ENCODE measurements at regions not wholly inside any gene's neighbourhood (a gene's known extent, or its start where the extent isn't known, plus 50 kb on each side); places are given as distances from the start of the nearest gene placed in this dataset.

DNA sequence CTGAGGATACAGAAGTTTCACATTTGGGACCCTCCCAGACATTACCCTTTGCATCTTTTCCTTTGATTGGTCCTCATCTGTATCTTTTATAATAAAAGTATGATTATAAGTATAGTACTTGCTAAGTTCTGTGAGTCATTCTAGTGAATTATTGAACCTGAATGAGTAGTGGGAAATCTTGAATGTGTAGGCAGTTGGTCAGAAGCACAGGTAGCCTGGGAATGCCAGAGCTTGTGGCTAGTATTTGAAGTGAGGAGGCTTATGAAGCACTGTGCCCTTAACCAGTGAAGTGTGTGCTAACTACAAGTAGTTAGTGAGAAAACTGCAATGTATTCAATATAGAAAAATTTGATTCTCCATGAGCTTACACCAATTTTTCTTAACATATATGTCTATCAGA is 257.6 kb downstream of the GRB14 start:
- Histone ChIP-seq H3K79me2 (ENCODE audit: low read depth) (no peaks in the 10 kb centered on the region), H3K9me3 (ENCODE audit: low read depth) (no peaks in the 10 kb centered on the region), H3K27ac (no peak overlapping the region), H3F3A (ENCODE audit: low read depth) (no peaks in the 10 kb centered on the region), H3K4me1 (peaks cover 3% of the 10 kb centered on the region), H3K27me3 (no peaks in the 10 kb centered on the region), H3K4me2 (no peak overlapping the region), H2AFZ (replicated peaks) (no peak overlapping the region), H3K4me3 (no peak overlapping the region), H4K20me1 (ENCODE audit: low read depth) (no peaks in the 10 kb centered on the region), H3K36me3 (no peaks in the 10 kb centered on the region), H3K9ac (no peak overlapping the region)
- TF ChIP-seq, protein P1, sequence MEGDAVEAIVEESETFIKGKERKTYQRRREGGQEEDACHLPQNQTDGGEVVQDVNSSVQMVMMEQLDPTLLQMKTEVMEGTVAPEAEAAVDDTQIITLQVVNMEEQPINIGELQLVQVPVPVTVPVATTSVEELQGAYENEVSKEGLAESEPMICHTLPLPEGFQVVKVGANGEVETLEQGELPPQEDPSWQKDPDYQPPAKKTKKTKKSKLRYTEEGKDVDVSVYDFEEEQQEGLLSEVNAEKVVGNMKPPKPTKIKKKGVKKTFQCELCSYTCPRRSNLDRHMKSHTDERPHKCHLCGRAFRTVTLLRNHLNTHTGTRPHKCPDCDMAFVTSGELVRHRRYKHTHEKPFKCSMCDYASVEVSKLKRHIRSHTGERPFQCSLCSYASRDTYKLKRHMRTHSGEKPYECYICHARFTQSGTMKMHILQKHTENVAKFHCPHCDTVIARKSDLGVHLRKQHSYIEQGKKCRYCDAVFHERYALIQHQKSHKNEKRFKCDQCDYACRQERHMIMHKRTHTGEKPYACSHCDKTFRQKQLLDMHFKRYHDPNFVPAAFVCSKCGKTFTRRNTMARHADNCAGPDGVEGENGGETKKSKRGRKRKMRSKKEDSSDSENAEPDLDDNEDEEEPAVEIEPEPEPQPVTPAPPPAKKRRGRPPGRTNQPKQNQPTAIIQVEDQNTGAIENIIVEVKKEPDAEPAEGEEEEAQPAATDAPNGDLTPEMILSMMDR (IDR thresholded peaks at IDR 0.05) = no peak
- no peak for TF ChIP-seq EZH2phosphoT487 (IDR thresholded peaks at IDR 0.05)
- no peak for TF ChIP-seq EZH2 (IDR thresholded peaks at IDR 0.05)
- Mint-ChIP-seq H3K4me1 (no peaks in the 10 kb centered on the region), H3K36me3 (no peaks in the 10 kb centered on the region), H3K27me3 (ENCODE audit: insufficient read depth, low read depth) (no peaks in the 10 kb centered on the region), H3K27ac (no peak overlapping the region), H3K9me3 (no peaks in the 10 kb centered on the region), H3K4me3 (no peak overlapping the region)
- no peak for DNase-seq (ENCODE audit: low spot score)

DNA sequence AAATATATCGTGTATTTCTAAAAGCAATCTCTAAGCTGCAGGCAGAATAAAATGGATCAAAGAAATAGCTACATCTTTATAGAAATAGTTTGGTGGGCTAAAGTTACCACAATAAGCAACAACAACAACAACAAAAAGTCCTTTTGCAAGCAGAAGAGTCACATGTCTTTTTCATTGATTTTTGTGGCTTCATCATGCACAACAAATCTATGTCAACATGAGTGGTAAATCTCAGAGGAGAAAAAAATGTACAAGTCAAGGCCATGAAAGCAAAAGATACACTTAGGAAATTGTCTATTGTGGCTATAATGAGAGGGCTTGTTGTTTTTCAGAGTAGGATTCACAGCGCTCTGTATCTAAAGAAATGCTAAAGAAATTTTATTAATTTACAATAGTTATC is 269.7 kb downstream of the GRB14 start:
- Histone ChIP-seq H3F3A (ENCODE audit: low read depth) (no peaks in the 10 kb centered on the region), H3K9ac (no peak overlapping the region), H3K4me3 (no peak overlapping the region), H3K4me2 (no peak overlapping the region), H3K36me3 (no peaks in the 10 kb centered on the region), H4K20me1 (ENCODE audit: low read depth) (no peaks in the 10 kb centered on the region), H3K79me2 (ENCODE audit: low read depth) (no peaks in the 10 kb centered on the region), H3K27me3 (no peaks in the 10 kb centered on the region), H3K4me1 (peaks cover 5% of the 10 kb centered on the region), H3K27ac (no peak overlapping the region), H3K9me3 (ENCODE audit: low read depth) (no peaks in the 10 kb centered on the region), H2AFZ (replicated peaks) (peak overlapping the region; percentile 82)
- Mint-ChIP-seq H3K36me3 (no peaks in the 10 kb centered on the region), H3K4me1 (no peaks in the 10 kb centered on the region), H3K9me3 (no peaks in the 10 kb centered on the region), H3K4me3 (no peak overlapping the region), H3K27me3 (ENCODE audit: insufficient read depth, low read depth) (peaks cover 2% of the 10 kb centered on the region), H3K27ac (no peak overlapping the region)
- TF ChIP-seq, protein P1 (IDR thresholded peaks at IDR 0.05) = no peak
- TF ChIP-seq EZH2 (IDR thresholded peaks at IDR 0.05) = no peak
- no peak for TF ChIP-seq EZH2phosphoT487 (IDR thresholded peaks at IDR 0.05)
- no peak for DNase-seq (ENCODE audit: low spot score)

DNA sequence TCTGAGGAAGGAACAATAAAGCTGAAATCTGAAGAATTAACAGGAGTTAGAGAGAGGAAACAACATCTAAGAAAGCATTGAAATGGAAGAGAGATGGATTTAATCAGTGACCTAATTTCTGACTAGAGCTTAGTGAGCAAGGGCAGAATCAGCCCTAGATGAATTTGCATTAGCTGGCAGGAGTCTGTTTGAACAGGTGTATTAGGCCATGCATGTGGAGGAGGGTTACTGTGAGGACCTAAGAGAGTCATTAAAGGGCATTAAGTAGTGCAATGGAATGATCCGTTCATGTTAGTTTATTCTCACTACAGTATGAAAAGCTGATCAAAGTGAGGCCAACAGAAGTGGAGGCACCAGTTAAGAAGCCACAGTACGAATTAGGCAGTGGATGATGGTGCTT is 285.3 kb downstream of the GRB14 start:
- Mint-ChIP-seq H3K4me3 (no peak overlapping the region), H3K9me3 (peaks cover 2% of the 10 kb centered on the region), H3K4me1 (no peaks in the 10 kb centered on the region), H3K27ac (no peak overlapping the region), H3K36me3 (no peaks in the 10 kb centered on the region), H3K27me3 (ENCODE audit: insufficient read depth, low read depth) (no peaks in the 10 kb centered on the region)
- H3K4me3 ChIP-seq = no peak overlapping the region
- DNase-seq (ENCODE audit: low spot score) = no peak
- no peak for TF ChIP-seq EZH2phosphoT487 (IDR thresholded peaks at IDR 0.05)
- no peak for TF ChIP-seq EZH2 (IDR thresholded peaks at IDR 0.05)
- TF ChIP-seq, protein P1 (IDR thresholded peaks at IDR 0.05) = no peak
- peaks cover 7% of the 10 kb centered on the region for H3K4me1 ChIP-seq
- no peaks in the 10 kb centered on the region for H3K36me3 ChIP-seq
- no peaks in the 10 kb centered on the region for H3F3A ChIP-seq (ENCODE audit: low read depth)
- H3K9ac ChIP-seq = no peak overlapping the region
- H2AFZ ChIP-seq (replicated peaks) = no peak overlapping the region
- H4K20me1 ChIP-seq (ENCODE audit: low read depth) = no peaks in the 10 kb centered on the region
- H3K79me2 ChIP-seq (ENCODE audit: low read depth) = no peaks in the 10 kb centered on the region
- no peak overlapping the region for H3K27ac ChIP-seq
- H3K9me3 ChIP-seq (ENCODE audit: low read depth) = peaks cover 5% of the 10 kb centered on the region
- no peak overlapping the region for H3K4me2 ChIP-seq
- no peaks in the 10 kb centered on the region for H3K27me3 ChIP-seq

Data from neural progenitor cell (in vitro differentiated cells).